NCI-H1048 (cell line): ENCODE measurements at regions not wholly inside any gene's neighbourhood (a gene's known extent, or its start where the extent isn't known, plus 50 kb on each side); places are given as distances from the start of the nearest gene placed in this dataset.

Source experiments
- DNase-seq: peaks from one replicate; lab custom pipeline; 2025; lab: John Stamatoyannopoulos, UW

GRCh38 chr2:190809876-190810525 is 70.6 kb upstream of the GLS start:
- DNase-seq, result no peak

- DNase-seq, result no peak
These were observed 69.5 kb upstream of the GLS start for GRCh38 chr2:190810981-190811587.

- DNase-seq, result no peak
These were observed 68.8 kb upstream of the GLS start for GRCh38 chr2:190811811-190812210.

GRCh38 chr2:190812506-190813294 is 67.9 kb upstream of the GLS start:
- DNase-seq, result no peak

GRCh38 chr2:190815226-190815625 is 65.4 kb upstream of the GLS start:
- no peak for DNase-seq

- DNase-seq, result no peak
These were observed 63.5 kb upstream of the GLS start for GRCh38 chr2:190817082-190817481.

- no peak for DNase-seq
These were observed 60.8 kb upstream of the GLS start for GRCh38 chr2:190819840-190820301.

- no peak for DNase-seq
These were observed 60.2 kb upstream of the GLS start for GRCh38 chr2:190820416-190820815.

GRCh38 chr2:190822043-190822442 is 58.6 kb upstream of the GLS start:
- no peak for DNase-seq

GRCh38 chr2:190827720-190828119 is 52.9 kb upstream of the GLS start:
- no peak for DNase-seq

- DNase-seq, result no peak
These were observed 51.0 kb upstream of the GLS start for GRCh38 chr2:190829642-190830041.
